Keratinocyte (primary cell): ENCODE measurements at regions not wholly inside any gene's neighbourhood (a gene's known extent, or its start where the extent isn't known, plus 50 kb on each side); places are given as distances from the start of the nearest gene placed in this dataset.
"Not testable (repeated sequence)": the region's sequence is repeated elsewhere in the genome, so short reads cannot be mapped to it uniquely, and the experiment has no call there.

Source experiments
- DNase-seq: peaks from one replicate; pipeline ENCODE4 v3.0.0-alpha.2; 2011; ENCODE audit warnings: low read depth, missing footprints, low spot score
- FAIRE-seq: peaks from 2 replicates; lab custom pipeline; 2011; peaks lifted over from hg19 to GRCh38; lab: Jason Lieb, UNC
- H2AFZ ChIP-seq: 2 replicates; pipeline ENCODE4 v1.6.0; 2012; ENCODE audit warnings: low read length, control low read depth, inconsistent platforms; ENCODE audit not compliant: control insufficient read depth
- H3K27ac ChIP-seq: 2 replicates; pipeline ENCODE4 v1.5.1; 2011; ENCODE audit warnings: low read length; ENCODE audit not compliant: control insufficient read depth, insufficient read depth
- H3K27me3 ChIP-seq: 3 replicates; pipeline ENCODE4 v1.6.0; 2011; ENCODE audit warnings: low read length; ENCODE audit not compliant: control insufficient read depth, insufficient read depth; ENCODE audit errors: extremely low read depth
- H3K36me3 ChIP-seq, 2 experiments: 2 replicates in 1 of 2; 3 replicates in 1 of 2; pipeline ENCODE4 v1.5.1; 2011; ENCODE audit warnings: low read length in 2 of 2, mild to moderate bottlenecking in 1 of 2; ENCODE audit not compliant: control insufficient read depth in 2 of 2, insufficient read depth in 2 of 2; ENCODE audit errors: extremely low read depth in 1 of 2
- H3K4me1 ChIP-seq: 3 replicates; pipeline ENCODE4 v1.5.1; 2011; ENCODE audit warnings: low read length; ENCODE audit not compliant: control insufficient read depth, insufficient read depth; ENCODE audit errors: extremely low read depth
- H3K4me2 ChIP-seq: 3 replicates; pipeline ENCODE4 v1.6.0; 2011; ENCODE audit warnings: low read depth, low read length; ENCODE audit not compliant: control insufficient read depth, insufficient read depth; ENCODE audit errors: extremely low read depth
- H3K4me3 ChIP-seq, 3 experiments: fragments of 200-600 bp in 1 of 3; sonication (generic) in 1 of 3; 2 replicates in 2 of 3; 3 replicates in 1 of 3; pipeline ENCODE4 v1.5.1; 2011 to 2016; ENCODE audit warnings: low read length in 3 of 3, mild to moderate bottlenecking in 3 of 3, control low read depth in 2 of 3, inconsistent platforms in 1 of 3, low read depth in 1 of 3, mixed read lengths in 1 of 3, mixed run types in 1 of 3, moderate library complexity in 1 of 3; ENCODE audit not compliant: control insufficient read depth in 2 of 3, insufficient read depth in 2 of 3; ENCODE audit errors: extremely low read depth in 1 of 3
- H3K79me2 ChIP-seq: 2 replicates; pipeline ENCODE4 v1.6.0; 2012; ENCODE audit warnings: low read length; ENCODE audit not compliant: control insufficient read depth, insufficient read depth
- H3K9ac ChIP-seq: 3 replicates; pipeline ENCODE4 v1.6.0; 2011; ENCODE audit warnings: low read length; ENCODE audit not compliant: control insufficient read depth, insufficient read depth; ENCODE audit errors: extremely low read depth
- H3K9me1 ChIP-seq: 3 replicates; pipeline ENCODE4 v1.6.0; 2011; ENCODE audit warnings: low read length; ENCODE audit not compliant: control insufficient read depth, insufficient read depth; ENCODE audit errors: extremely low read depth
- H3K9me3 ChIP-seq: 2 replicates; pipeline ENCODE4 v1.5.1; 2012; ENCODE audit warnings: low read depth, low read length; ENCODE audit not compliant: control insufficient read depth
- H4K20me1 ChIP-seq: 3 replicates; pipeline ENCODE4 v1.6.0; 2011; ENCODE audit warnings: low read length; ENCODE audit not compliant: control insufficient read depth, insufficient read depth; ENCODE audit errors: extremely low read depth
- CTCF ChIP-seq, 3 experiments: IDR thresholded peaks in 1 of 3; conservative IDR thresholded peaks in 1 of 3; optimal IDR thresholded peaks in 1 of 3; 2 replicates in 2 of 3; 3 replicates in 1 of 3; pipeline versions ENCODE3 to v1.5.1; 2011; ENCODE audit warnings: low read length in 3 of 3, mild to moderate bottlenecking in 3 of 3, moderate library complexity in 2 of 3, control low read depth in 1 of 3, inconsistent platforms in 1 of 3; ENCODE audit not compliant: insufficient read depth in 2 of 3; ENCODE audit errors: extremely low read depth in 1 of 3
- EZH2 ChIP-seq: IDR thresholded peaks from one replicate; pipeline ENCODE4 v1.6.1; 2012; ENCODE audit warnings: inconsistent platforms, mild to moderate bottlenecking, low read length, moderate library complexity
- dilution Hi-C: fragments of 300-500 bp; cut with MboI; formaldehyde crosslinking; loops from one replicate; pipeline ENCODE4 v1.7.0; 2020; ENCODE audit warnings: low sequenced_read_pairs; ENCODE audit not compliant: extremely low pct_ligation_motif_present

- TF ChIP-seq CTCF (optimal IDR thresholded peaks at IDR 0.05 in 1 of 3, IDR thresholded peaks at IDR 0.05 in 1 of 3, conservative IDR thresholded peaks at IDR 0.05 in 1 of 3; ENCODE audit: extremely low read depth in 1 of 3, insufficient read depth in 2 of 3, low read length in 3 of 3) (no peak), EZH2 (no peak)
- Histone ChIP-seq H3K4me2 (no peak overlapping the region), H3K79me2 (no peaks in the 10 kb centered on the region), H3K4me1 (no peaks in the 10 kb centered on the region), H3K9me3 (no peaks in the 10 kb centered on the region), H3K4me3 (no peak overlapping the region), H3K27me3 (no peaks in the 10 kb centered on the region), H3K9ac (no peak overlapping the region), H3K27ac (no peak overlapping the region), H2AFZ (no peak overlapping the region), H3K36me3 (no peaks in the 10 kb centered on the region), H4K20me1 (no peaks in the 10 kb centered on the region), H3K9me1 (no peaks in the 10 kb centered on the region)
- dilution Hi-C loops: no loop called here
- DNase-seq: no peak
- FAIRE-seq: no peak
Observed at GRCh38 chr17:59496178-59496577, 69.2 kb upstream of the DHX40 start.

- Histone ChIP-seq H3K4me1 (no peaks in the 10 kb centered on the region), H3K9me1 (no peaks in the 10 kb centered on the region), H3K27ac (no peak overlapping the region), H3K4me3 (no peak overlapping the region), H3K27me3 (no peaks in the 10 kb centered on the region), H3K79me2 (no peaks in the 10 kb centered on the region), H3K9ac (no peak overlapping the region), H3K9me3 (no peaks in the 10 kb centered on the region), H4K20me1 (no peaks in the 10 kb centered on the region), H3K36me3 (no peaks in the 10 kb centered on the region), H3K4me2 (no peak overlapping the region), H2AFZ (no peak overlapping the region)
- DNase-seq (no peak), FAIRE-seq (no peak)
- dilution Hi-C loops: no loop called here
- TF ChIP-seq EZH2 (no peak), CTCF (optimal IDR thresholded peaks at IDR 0.05 in 1 of 3, IDR thresholded peaks at IDR 0.05 in 1 of 3, conservative IDR thresholded peaks at IDR 0.05 in 1 of 3; ENCODE audit: extremely low read depth in 1 of 3, insufficient read depth in 2 of 3, low read length in 3 of 3) (no peak)
Observed at GRCh38 chr17:59498530-59499307, 66.7 kb upstream of the DHX40 start.

GRCh38 chr17:59500086-59500655 is 65.2 kb upstream of the DHX40 start:
- DNase-seq, H4K20me1 ChIP-seq, H3K27ac ChIP-seq, H3K9me1 ChIP-seq, H3K4me2 ChIP-seq, H3K36me3 ChIP-seq, FAIRE-seq, H3K79me2 ChIP-seq, dilution Hi-C loops, H3K9me3 ChIP-seq, H3K4me1 ChIP-seq, H3K27me3 ChIP-seq, H3K4me3 ChIP-seq, H3K9ac ChIP-seq, H2AFZ ChIP-seq: not testable (repeated sequence)
